HEK293 (cell line): ENCODE measurements at regions not wholly inside any gene's neighbourhood (a gene's known extent, or its start where the extent isn't known, plus 50 kb on each side); places are given as distances from the start of the nearest gene placed in this dataset.

ENCODE experiments used
- CTCF ChIP-seq: fragments of 450-650 bp; formaldehyde crosslinking; IDR thresholded peaks from 2 replicates; pipeline ENCODE4 v1.5.1; 2016; ENCODE audit warnings: missing biosample characterization, missing genetic modification characterization
- TCF7L2 ChIP-seq: IDR thresholded peaks from 2 replicates; pipeline ENCODE4 v1.6.1; 2011; ENCODE audit warnings: low read depth, mild to moderate bottlenecking, inconsistent platforms, low read length, moderate library complexity, borderline replicate concordance
- YY1 ChIP-seq: fragments of 450-650 bp; formaldehyde crosslinking; IDR thresholded peaks from 2 replicates; pipeline ENCODE4 v1.5.1; 2018; ENCODE audit warnings: missing biosample characterization, missing genetic modification characterization
- ZBTB10 ChIP-seq: fragments of 450-650 bp; formaldehyde crosslinking; IDR thresholded peaks from 2 replicates; pipeline ENCODE4 v1.5.1; 2016; ENCODE audit warnings: missing biosample characterization, missing genetic modification characterization
- ZBTB21 ChIP-seq: fragments of 450-650 bp; formaldehyde crosslinking; IDR thresholded peaks from 2 replicates; pipeline ENCODE4 v1.5.1; 2017; ENCODE audit warnings: missing biosample characterization, missing genetic modification characterization
- ZBTB8A ChIP-seq: fragments of 450-650 bp; formaldehyde crosslinking; IDR thresholded peaks from 2 replicates; pipeline ENCODE4 v1.5.1; 2016; ENCODE audit warnings: missing biosample characterization, missing genetic modification characterization
- ZNF274 ChIP-seq, 2 experiments: fragments of 200-500 bp in 1 of 2; fragments of 450-650 bp in 1 of 2; sonication (Bioruptor generic) in 1 of 2; formaldehyde crosslinking in 1 of 2; IDR thresholded peaks; 2 replicates each; pipeline versions ENCODE4 v1.5.1 to v1.6.1; 2014 to 2016; ENCODE audit warnings: borderline replicate concordance in 1 of 2, inconsistent platforms in 1 of 2, low read length in 1 of 2, missing biosample characterization in 1 of 2, missing genetic modification characterization in 1 of 2
- ZNF292 ChIP-seq: fragments of 450-650 bp; formaldehyde crosslinking; IDR thresholded peaks from 2 replicates; pipeline ENCODE4 v1.5.1; 2016; ENCODE audit warnings: low read depth, missing biosample characterization, missing genetic modification characterization, borderline replicate concordance
- ZNF354C ChIP-seq: fragments of 450-650 bp; formaldehyde crosslinking; IDR thresholded peaks from 2 replicates; pipeline ENCODE4 v1.5.1; 2016; ENCODE audit warnings: missing biosample characterization, missing genetic modification characterization, low read depth, borderline replicate concordance
- ZNF366 ChIP-seq: fragments of 450-650 bp; formaldehyde crosslinking; conservative IDR thresholded peaks from 2 replicates; pipeline ENCODE4 v1.5.1; 2016; ENCODE audit warnings: missing biosample characterization, missing genetic modification characterization
- ZNF426 ChIP-seq: fragments of 450-650 bp; formaldehyde crosslinking; IDR thresholded peaks from 2 replicates; pipeline ENCODE4 v1.5.1; 2017; ENCODE audit warnings: missing biosample characterization, missing genetic modification characterization, mild to moderate bottlenecking, inconsistent platforms, moderate library complexity
- ZNF777 ChIP-seq: fragments of 450-650 bp; formaldehyde crosslinking; IDR thresholded peaks from 2 replicates; pipeline ENCODE4 v1.5.1; 2017; ENCODE audit warnings: missing biosample characterization, missing genetic modification characterization, borderline replicate concordance
- ZNF843 ChIP-seq: fragments of 450-650 bp; formaldehyde crosslinking; IDR thresholded peaks from 2 replicates; pipeline ENCODE4 v1.5.1; 2016; ENCODE audit warnings: missing biosample characterization, missing genetic modification characterization
- ZSCAN16 ChIP-seq: fragments of 450-650 bp; formaldehyde crosslinking; IDR thresholded peaks from 2 replicates; pipeline ENCODE4 v1.5.1; 2016; ENCODE audit warnings: missing biosample characterization, missing genetic modification characterization

DNA sequence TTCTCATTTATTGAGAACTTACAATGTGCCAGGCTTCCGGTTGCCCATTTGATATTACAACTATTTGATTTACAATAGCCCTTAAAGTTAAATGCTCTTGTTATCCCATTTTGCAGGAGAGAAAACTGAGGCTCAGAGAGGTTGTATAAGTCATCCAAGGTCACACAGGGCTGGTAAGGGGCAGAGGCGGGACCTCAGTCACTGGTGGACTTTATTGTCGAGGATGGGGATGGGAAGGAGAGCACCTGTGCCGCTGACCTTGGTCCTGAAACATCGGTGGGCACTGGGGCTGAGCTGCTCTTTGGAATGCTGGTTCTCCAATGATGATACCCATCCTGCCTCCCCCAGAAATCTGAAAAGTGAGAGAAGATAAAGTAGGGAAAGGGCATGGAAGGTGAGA, 265.4 kb downstream of the MIAT start:
- TF ChIP-seq ZNF274 (IDR thresholded peaks at IDR 0.05; ENCODE audit: low read length) = no peak
- no peak for TF ChIP-seq ZNF274 (tag by site-specific recombination; IDR thresholded peaks at IDR 0.05; ENCODE audit: borderline replicate concordance)
- TF ChIP-seq ZBTB10 = no peak
- TF ChIP-seq ZNF354C (tag by site-specific recombination) = no peak
- TF ChIP-seq TCF7L2 = no peak
- TF ChIP-seq ZNF843 (tag by site-specific recombination) = no peak
- no peak for TF ChIP-seq YY1 (tag by site-specific recombination)
- no peak for TF ChIP-seq ZNF426 (tag by site-specific recombination)
- TF ChIP-seq ZBTB8A (tag by site-specific recombination) = no peak
- no peak for TF ChIP-seq ZSCAN16 (tag by site-specific recombination)
- TF ChIP-seq ZNF292 (tag by site-specific recombination) = no peak
- TF ChIP-seq ZBTB21 (tag by site-specific recombination) = no peak
- TF ChIP-seq CTCF (tag by site-specific recombination) = no peak
- TF ChIP-seq ZNF366 = no peak
- no peak for TF ChIP-seq ZNF777 (tag by site-specific recombination)
